H1 (cell line): ENCODE measurements at regions not wholly inside any gene's neighbourhood (a gene's known extent, or its start where the extent isn't known, plus 50 kb on each side); places are given as distances from the start of the nearest gene placed in this dataset.

ENCODE experiments used
- CTCF ChIA-PET: fragments of 300-600 bp; sonication (Branson Sonifier 250); formaldehyde crosslinking; loops from one replicate; lab custom pipeline; 2021; ENCODE audit not compliant: partially characterized antibody; lab: Charles Lee
- POLR2A ChIA-PET: fragments of 300-600 bp; sonication (Branson Sonifier 250); formaldehyde crosslinking; loops from one replicate; lab custom pipeline; 2021; ENCODE audit warnings: inconsistent platforms; ENCODE audit not compliant: partially characterized antibody; lab: Charles Lee
- DNase-seq, 2 experiments: peaks; one replicate each; pipeline versions ENCODE4 v3.0.0 to v3.0.0-alpha.2; 2010 to 2022; ENCODE audit warnings: low spot score in 2 of 2, low read depth in 1 of 2, mixed read lengths in 1 of 2
- FAIRE-seq: peaks from 2 replicates; lab custom pipeline; 2011; peaks lifted over from hg19 to GRCh38; lab: Jason Lieb, UNC
- H2AFZ ChIP-seq: 2 replicates; pipeline ENCODE4 v1.8.1; 2012; ENCODE audit warnings: low read length, inconsistent platforms
- H2AK5ac ChIP-seq: 2 replicates; pipeline ENCODE4 v1.6.1; 2013; ENCODE audit warnings: low read depth, low read length
- H2BK120ac ChIP-seq: replicated peaks from 2 replicates; pipeline ENCODE3; 2013; ENCODE audit warnings: low read depth, low read length, inconsistent platforms
- H2BK12ac ChIP-seq: 2 replicates; pipeline ENCODE4 v1.6.1; 2013; ENCODE audit warnings: low read depth, low read length
- H2BK15ac ChIP-seq: 2 replicates; pipeline ENCODE4 v1.6.1; 2013; ENCODE audit warnings: low read length
- H2BK20ac ChIP-seq: 2 replicates; pipeline ENCODE4 v1.6.1; 2013; ENCODE audit warnings: low read length
- H2BK5ac ChIP-seq: 2 replicates; pipeline ENCODE4 v1.6.1; 2013; ENCODE audit warnings: low read depth, low read length
- H3K14ac ChIP-seq: 2 replicates; pipeline ENCODE4 v1.6.1; 2013; ENCODE audit warnings: inconsistent platforms; ENCODE audit not compliant: insufficient read length
- H3K18ac ChIP-seq: 2 replicates; pipeline ENCODE4 v1.6.1; 2013; ENCODE audit warnings: low read length; ENCODE audit errors: extremely low read depth
- H3K23ac ChIP-seq: 2 replicates; pipeline ENCODE4 v1.6.1; 2013; ENCODE audit warnings: inconsistent platforms; ENCODE audit not compliant: insufficient read length
- H3K23me2 ChIP-seq: 2 replicates; pipeline ENCODE4 v1.6.1; 2013; ENCODE audit warnings: low read depth, low read length
- H3K27ac ChIP-seq: 2 replicates; pipeline ENCODE4 v1.6.1; 2011; ENCODE audit warnings: low read depth, low read length, inconsistent platforms
- H3K27me3 ChIP-seq, 4 experiments: replicated peaks in 1 of 4; 1 replicate in 1 of 4; 2 replicates in 3 of 4; pipeline versions ENCODE4 v1.6.1 to v1.8.1; 2011 to 2013; ENCODE audit warnings: low read length in 3 of 4, mild to moderate bottlenecking in 3 of 4, inconsistent platforms in 2 of 4, mixed read lengths in 2 of 4, moderate library complexity in 1 of 4; ENCODE audit not compliant: control insufficient read depth in 3 of 4, insufficient read depth in 3 of 4; ENCODE audit errors: extremely low read depth in 1 of 4
- H3K36me3 ChIP-seq, 4 experiments: 2 replicates each; pipeline versions ENCODE4 v1.6.1 to v1.8.1; 2011 to 2013; ENCODE audit warnings: mild to moderate bottlenecking in 4 of 4, low read length in 3 of 4, moderate library complexity in 2 of 4, control low read depth in 1 of 4, inconsistent platforms in 1 of 4; ENCODE audit not compliant: insufficient read depth in 4 of 4, control insufficient read depth in 2 of 4
- H3K4ac ChIP-seq: replicated peaks from 2 replicates; pipeline ENCODE3; 2013; ENCODE audit warnings: low read length, low read depth, mixed read lengths, inconsistent platforms; ENCODE audit not compliant: insufficient read length
- H3K4me1 ChIP-seq, 4 experiments: replicated peaks in 1 of 4; 1 replicate in 1 of 4; 2 replicates in 3 of 4; pipeline versions ENCODE4 v1.6.1 to v1.8.1; 2011 to 2013; ENCODE audit warnings: low read length in 3 of 4, inconsistent platforms in 2 of 4, mixed read lengths in 1 of 4; ENCODE audit not compliant: insufficient read depth in 4 of 4, control insufficient read depth in 3 of 4
- H3K4me2 ChIP-seq, 2 experiments: 2 replicates each; pipeline versions ENCODE4 v1.6.1 to v1.8.1; 2011 to 2013; ENCODE audit warnings: low read depth in 2 of 2, low read length in 2 of 2, control low read depth in 1 of 2, inconsistent platforms in 1 of 2, mild to moderate bottlenecking in 1 of 2; ENCODE audit not compliant: insufficient read depth in 1 of 2
- H3K4me3 ChIP-seq, 4 experiments: fragments of 200-600, 300-600 bp in 1 of 4; sonication (generic), shearing (Covaris generic), sonication (Bioruptor Twin) in 1 of 4; 2 replicates each; pipeline versions ENCODE4 v1.5.1 to v1.8.1; 2011 to 2016; ENCODE audit warnings: low read length in 4 of 4, low read depth in 3 of 4, control low read depth in 2 of 4, inconsistent platforms in 2 of 4, mild to moderate bottlenecking in 2 of 4, mixed read lengths in 1 of 4, moderate library complexity in 1 of 4; ENCODE audit not compliant: insufficient read depth in 2 of 4; ENCODE audit errors: extremely low read depth in 1 of 4
- H3K56ac ChIP-seq: replicated peaks from 2 replicates; pipeline ENCODE3; 2013; ENCODE audit warnings: low read depth, mild to moderate bottlenecking, mixed read lengths, low read length, inconsistent platforms; ENCODE audit not compliant: insufficient read length
- H3K79me1 ChIP-seq: 2 replicates; pipeline ENCODE4 v1.6.1; 2013; ENCODE audit warnings: low read depth, low read length, control low read depth
- H3K79me2 ChIP-seq, 2 experiments: 2 replicates each; pipeline versions ENCODE4 v1.6.1 to v1.8.1; 2012 to 2013; ENCODE audit warnings: low read length in 2 of 2, mild to moderate bottlenecking in 2 of 2, inconsistent platforms in 1 of 2; ENCODE audit not compliant: insufficient read depth in 2 of 2, control insufficient read depth in 1 of 2
- H3K9ac ChIP-seq, 4 experiments: replicated peaks in 1 of 4; 1 replicate in 1 of 4; 2 replicates in 3 of 4; pipeline versions ENCODE4 v1.6.1 to v1.8.1; 2011 to 2013; ENCODE audit warnings: low read depth in 3 of 4, low read length in 3 of 4, control low read depth in 2 of 4, mild to moderate bottlenecking in 2 of 4, moderate library complexity in 2 of 4, inconsistent platforms in 1 of 4; ENCODE audit errors: extremely low read depth in 1 of 4
- H3K9me3 ChIP-seq, 2 experiments: 2 replicates each; pipeline versions ENCODE4 v1.6.1 to v1.8.1; 2012 to 2013; ENCODE audit warnings: mild to moderate bottlenecking in 2 of 2, moderate library complexity in 2 of 2, control low read depth in 1 of 2, inconsistent platforms in 1 of 2, low read depth in 1 of 2, low read length in 1 of 2, mixed read lengths in 1 of 2; ENCODE audit not compliant: insufficient read depth in 2 of 2
- H4K20me1 ChIP-seq, 2 experiments: replicated peaks in 1 of 2; 2 replicates each; pipeline versions ENCODE3 to v1.8.1; 2011 to 2013; ENCODE audit warnings: inconsistent platforms in 2 of 2, low read length in 2 of 2, mild to moderate bottlenecking in 1 of 2; ENCODE audit not compliant: insufficient read depth in 2 of 2, control insufficient read depth in 1 of 2
- H4K5ac ChIP-seq: 2 replicates; pipeline ENCODE4 v1.6.1; 2013; ENCODE audit warnings: low read length, low read depth, mixed read lengths, inconsistent platforms; ENCODE audit not compliant: insufficient read length
- H4K8ac ChIP-seq: 2 replicates; pipeline ENCODE4 v1.8.0; 2013; ENCODE audit warnings: mild to moderate bottlenecking, moderate library complexity, low read length, inconsistent platforms; ENCODE audit not compliant: insufficient read depth; ENCODE audit errors: extremely low read depth
- H4K91ac ChIP-seq: replicated peaks from 2 replicates; pipeline ENCODE3; 2013; ENCODE audit warnings: low read length, mixed read lengths, inconsistent platforms; ENCODE audit not compliant: insufficient read length
- BACH1 ChIP-seq: IDR thresholded peaks from 2 replicates; pipeline ENCODE4 v1.6.1; 2012; ENCODE audit warnings: low read length, improper control_type of control experiment
- BRCA1 ChIP-seq: IDR thresholded peaks from 2 replicates; pipeline ENCODE4 v1.6.1; 2012; ENCODE audit warnings: low read depth, low read length, improper control_type of control experiment
- CEBPB ChIP-seq: IDR thresholded peaks from 2 replicates; pipeline ENCODE4 v1.6.1; 2012; ENCODE audit warnings: low read depth, low read length
- JUND ChIP-seq: IDR thresholded peaks from 2 replicates; pipeline ENCODE4 v1.6.1; 2011; ENCODE audit warnings: mild to moderate bottlenecking, improper control_type of control experiment, low read length
- PHF8 ChIP-seq: fragments of 200-600 bp; sonication (generic); conservative IDR thresholded peaks from 2 replicates; pipeline ENCODE4 v1.7.1; 2012; ENCODE audit warnings: low read depth, mild to moderate bottlenecking, inconsistent platforms, low read length, moderate library complexity
- POLR2AphosphoS5 ChIP-seq: IDR thresholded peaks from 2 replicates; pipeline ENCODE4 v1.6.1; 2011; ENCODE audit warnings: low read depth, low read length
- RNF2 ChIP-seq: fragments of 200-900, 300-1000 bp; sonication (generic); IDR thresholded peaks from 2 replicates; pipeline ENCODE4 v1.7.1; 2016; ENCODE audit warnings: borderline replicate concordance, low read depth, mild to moderate bottlenecking, antibody characterized with exemption, low read length; ENCODE audit not compliant: poor library complexity, severe bottlenecking; ENCODE audit errors: missing control alignments
- SIRT6 ChIP-seq: IDR thresholded peaks from one replicate; pipeline ENCODE4 v1.7.1; 2012; ENCODE audit warnings: low read length, inconsistent platforms
- SIX5 ChIP-seq: IDR thresholded peaks from 2 replicates; pipeline ENCODE4 v1.6.1; 2011; ENCODE audit warnings: mild to moderate bottlenecking, low read depth, low read length
- SP1 ChIP-seq: IDR thresholded peaks from 2 replicates; pipeline ENCODE4 v1.6.1; 2011; ENCODE audit warnings: low read depth, low read length
- TBP ChIP-seq: IDR thresholded peaks from 2 replicates; pipeline ENCODE4 v1.6.1; 2011; ENCODE audit warnings: low read depth, low read length, improper control_type of control experiment
- WGBS, 2 experiments: shearing (Covaris generic) in 1 of 2; methylation state at CpG; one replicate each; pipeline versions ENCODE4 v1.1.6 to v1.1.7; 2013 to 2015; ENCODE audit warnings: low lambda C conversion rate in 2 of 2, mixed read lengths in 2 of 2, inconsistent platforms in 1 of 2, low coverage in 1 of 2, missing lambda C conversion rate in 1 of 2; ENCODE audit not compliant: insufficient replicate concordance in 2 of 2, insufficient coverage in 1 of 2, insufficient read length in 1 of 2; ENCODE audit errors: extremely low coverage in 1 of 2, missing lambda C conversion rate in 1 of 2; 5-methylcytosine and 5-hydroxymethylcytosine counted together
- TF ChIP-seq, protein P1 (sequence below): IDR thresholded peaks from 2 replicates; pipeline ENCODE4 v1.6.1; 2011; ENCODE audit warnings: low read depth, mild to moderate bottlenecking, low read length; ENCODE audit not compliant: insufficient read depth
- TF ChIP-seq, protein P2 (sequence below): IDR thresholded peaks from 2 replicates; pipeline ENCODE4 v1.6.1; 2012; ENCODE audit warnings: inconsistent platforms

DNA sequence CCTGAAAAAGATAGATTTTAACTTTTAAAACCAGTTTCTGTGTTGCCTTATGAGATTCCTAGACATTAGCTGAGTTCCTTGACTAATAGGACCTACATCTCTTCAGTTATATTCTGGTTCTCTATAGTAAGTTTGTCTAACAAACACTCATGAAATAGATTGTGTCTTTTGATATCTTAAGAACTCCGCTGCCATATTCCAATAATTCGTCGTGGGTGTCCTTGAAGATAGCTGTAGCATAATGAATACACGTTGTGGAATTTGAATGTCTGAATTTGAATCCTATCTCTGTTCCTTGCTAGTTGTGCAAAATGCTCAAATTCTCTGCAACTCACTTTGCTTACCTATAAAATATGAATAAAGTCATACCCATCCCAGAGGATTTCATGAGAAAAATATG, 176.8 kb upstream of the COL3A1 start:
- H4K5ac ChIP-seq: no peak overlapping the region
- H3K4ac ChIP-seq: no peak overlapping the region
- no peak overlapping the region for H4K91ac ChIP-seq
- peaks cover 2% of the 10 kb centered on the region; the same call in 1 of the 2 replicates for H3K23me2 ChIP-seq
- H2BK120ac ChIP-seq: no peak overlapping the region
- H3K4me1 ChIP-seq: no peaks in the 10 kb centered on the region
- no peaks in the 10 kb centered on the region for H3K9me3 ChIP-seq
- no peak overlapping the region for H3K27ac ChIP-seq
- POLR2A ChIA-PET: no interaction called here
- no peak overlapping the region for H3K4me2 ChIP-seq
- no peak overlapping the region for H4K8ac ChIP-seq
- H4K20me1 ChIP-seq: no peaks in the 10 kb centered on the region
- no peaks in the 10 kb centered on the region for H3K79me1 ChIP-seq
- no peak overlapping the region for H3K18ac ChIP-seq
- no peak for DNase-seq
- H2BK5ac ChIP-seq: no peak overlapping the region
- WGBS, 2 experiments: 85% methylated on average over 4 of the region's 4 CpGs; no CpG with 5 or more reads in 1 of the 2 experiments
- no peak overlapping the region for H3K9ac ChIP-seq
- H3K27me3 ChIP-seq: no peaks in the 10 kb centered on the region
- no peak overlapping the region for H2BK12ac ChIP-seq
- CTCF ChIA-PET: no interaction called here
- H3K56ac ChIP-seq: no peak overlapping the region
- no peak overlapping the region for H2BK15ac ChIP-seq
- H2AK5ac ChIP-seq: no peak overlapping the region
- no peaks in the 10 kb centered on the region; a peak in 1 of 8 replicates for H3K36me3 ChIP-seq
- FAIRE-seq: no peak
- no peaks in the 10 kb centered on the region for H3K79me2 ChIP-seq
- H2AFZ ChIP-seq: no peak overlapping the region
- H3K4me3 ChIP-seq: no peak overlapping the region
- H2BK20ac ChIP-seq: no peak overlapping the region
- H3K23ac ChIP-seq: no peak overlapping the region
- H3K14ac ChIP-seq: no peak overlapping the region
- TF ChIP-seq, protein P1, sequence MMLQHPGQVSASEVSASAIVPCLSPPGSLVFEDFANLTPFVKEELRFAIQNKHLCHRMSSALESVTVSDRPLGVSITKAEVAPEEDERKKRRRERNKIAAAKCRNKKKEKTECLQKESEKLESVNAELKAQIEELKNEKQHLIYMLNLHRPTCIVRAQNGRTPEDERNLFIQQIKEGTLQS: no peak
- TF ChIP-seq BRCA1 (no peak), JUND (no peak), SP1 (no peak), CEBPB (no peak), BACH1 (no peak), PHF8 (no peak), SIRT6 (no peak), POLR2AphosphoS5 (no peak), RNF2 (no peak), SIX5 (no peak), TBP (no peak)
- TF ChIP-seq, protein P2, sequence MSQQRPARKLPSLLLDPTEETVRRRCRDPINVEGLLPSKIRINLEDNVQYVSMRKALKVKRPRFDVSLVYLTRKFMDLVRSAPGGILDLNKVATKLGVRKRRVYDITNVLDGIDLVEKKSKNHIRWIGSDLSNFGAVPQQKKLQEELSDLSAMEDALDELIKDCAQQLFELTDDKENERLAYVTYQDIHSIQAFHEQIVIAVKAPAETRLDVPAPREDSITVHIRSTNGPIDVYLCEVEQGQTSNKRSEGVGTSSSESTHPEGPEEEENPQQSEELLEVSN: no peak
